Adipocyte (in vitro differentiated cells): ENCODE measurements at regions not wholly inside any gene's neighbourhood (a gene's known extent, or its start where the extent isn't known, plus 50 kb on each side); places are given as distances from the start of the nearest gene placed in this dataset.
A peak's percentile ranks its signal among the peaks of the same experiment; 100 is the strongest.

Experiments
- DNase-seq: peaks from one replicate; pipeline ENCODE4 v3.0.0-alpha.2; 2015; ENCODE audit warnings: low read depth
- H3K27me3 ChIP-seq: replicated peaks from 2 replicates; pipeline ENCODE4 v1.7.0; 2013; ENCODE audit warnings: mild to moderate bottlenecking, low read length, moderate library complexity; ENCODE audit not compliant: control insufficient read depth, insufficient read depth
- H3K36me3 ChIP-seq: 2 replicates; pipeline ENCODE4 v1.7.0; 2013; ENCODE audit warnings: low read length, mild to moderate bottlenecking, moderate library complexity; ENCODE audit not compliant: control insufficient read depth, insufficient read depth, severe bottlenecking
- H3K4me1 ChIP-seq: 2 replicates; pipeline ENCODE4 v1.7.0; 2013; ENCODE audit warnings: mild to moderate bottlenecking, low read length, moderate library complexity; ENCODE audit not compliant: control insufficient read depth, insufficient read depth
- H3K4me3 ChIP-seq: 2 replicates; pipeline ENCODE4 v1.7.0; 2013; ENCODE audit warnings: mild to moderate bottlenecking, low read length, moderate library complexity
- H3K9ac ChIP-seq: 2 replicates; pipeline ENCODE4 v1.7.0; 2013; ENCODE audit warnings: mild to moderate bottlenecking, low read length, moderate library complexity
- H3K9me3 ChIP-seq: 2 replicates; pipeline ENCODE4 v1.7.0; 2013; ENCODE audit warnings: mild to moderate bottlenecking, low read length, moderate library complexity; ENCODE audit not compliant: control insufficient read depth

- DNase-seq: peak; percentile 52
- no peaks in the 10 kb centered on the region for H3K9me3 ChIP-seq
- H3K9ac ChIP-seq: no peak overlapping the region
- no peaks in the 10 kb centered on the region for H3K27me3 ChIP-seq
- no peaks in the 10 kb centered on the region for H3K36me3 ChIP-seq
- no peak overlapping the region for H3K4me3 ChIP-seq
- H3K4me1 ChIP-seq: no peaks in the 10 kb centered on the region
These were observed 281.8 kb upstream of the ZEB2 start for GRCh38 chr2:144801766-144802165.

GRCh38 chr2:144801325-144801724, 281.4 kb upstream of the ZEB2 start:
- DNase-seq: peak; percentile 6
- H3K9ac ChIP-seq: no peak overlapping the region
- H3K36me3 ChIP-seq: no peaks in the 10 kb centered on the region
- H3K4me1 ChIP-seq: no peaks in the 10 kb centered on the region
- H3K4me3 ChIP-seq: no peak overlapping the region
- no peaks in the 10 kb centered on the region for H3K9me3 ChIP-seq
- no peaks in the 10 kb centered on the region for H3K27me3 ChIP-seq

DNA sequence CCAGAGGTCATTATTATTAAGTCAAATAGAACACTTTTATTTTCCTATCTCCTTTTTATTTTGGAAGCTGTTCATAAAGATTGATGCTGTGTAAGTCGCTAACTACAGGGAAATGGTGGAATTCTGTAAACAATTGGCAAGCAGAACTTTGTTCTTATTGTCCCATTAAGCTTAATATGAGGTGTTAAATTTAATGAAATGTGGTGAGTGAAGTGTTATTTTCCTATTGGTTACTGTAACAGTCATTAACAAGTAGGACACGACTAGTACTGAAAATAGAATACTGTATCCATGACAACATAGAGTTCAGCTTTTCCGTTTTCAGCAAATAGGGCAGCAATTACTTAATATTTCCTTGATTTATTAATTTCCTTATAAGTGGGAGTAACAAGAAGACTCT, 279.1 kb upstream of the ZEB2 start:
- H3K9ac ChIP-seq: no peak overlapping the region
- H3K36me3 ChIP-seq: no peaks in the 10 kb centered on the region
- no peaks in the 10 kb centered on the region for H3K27me3 ChIP-seq
- DNase-seq: no peak
- H3K9me3 ChIP-seq: no peaks in the 10 kb centered on the region
- no peaks in the 10 kb centered on the region for H3K4me1 ChIP-seq
- no peak overlapping the region for H3K4me3 ChIP-seq

DNA sequence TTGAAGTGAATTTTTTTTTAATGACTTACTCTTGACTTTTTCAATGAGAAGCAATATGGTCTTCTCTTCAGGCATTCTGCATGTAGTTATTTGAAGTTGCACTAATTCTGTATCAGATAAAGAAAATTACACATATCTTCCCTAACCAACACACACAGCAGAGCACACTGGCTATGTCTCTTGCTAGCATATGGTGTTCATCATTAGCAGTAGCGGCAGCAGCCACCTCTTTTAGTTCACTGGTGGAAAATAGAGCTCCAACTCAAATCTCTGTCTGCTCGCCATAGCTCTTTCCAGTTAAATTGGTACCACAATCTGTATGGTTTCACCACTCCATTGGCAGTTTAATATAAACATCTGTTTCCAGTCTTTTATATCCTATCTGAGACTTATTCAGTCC, 278.1 kb upstream of the ZEB2 start:
- H3K9me3 ChIP-seq: no peaks in the 10 kb centered on the region
- no peak overlapping the region for H3K9ac ChIP-seq

DNA sequence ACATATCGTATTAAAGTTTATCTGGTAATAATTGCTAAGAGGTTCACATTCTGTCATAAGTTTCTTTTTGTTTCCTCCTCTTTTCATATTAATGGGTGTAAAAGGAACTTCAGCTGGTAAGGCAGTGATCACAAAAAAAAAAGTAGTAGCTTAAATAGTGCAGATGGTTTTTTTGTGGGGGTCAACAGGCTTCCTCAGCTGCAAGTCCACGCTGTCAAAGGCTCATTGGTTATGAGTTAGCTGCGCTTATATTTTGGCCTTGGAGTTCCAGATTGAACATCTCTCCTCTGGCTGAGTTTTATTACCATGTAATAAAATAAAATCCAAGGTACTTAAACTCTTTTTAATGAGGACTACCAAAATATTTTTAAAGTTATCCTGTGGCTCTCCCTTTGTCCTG, 277.0 kb upstream of the ZEB2 start:
- no peaks in the 10 kb centered on the region for H3K9me3 ChIP-seq
- DNase-seq: no peak
- H3K4me1 ChIP-seq: no peaks in the 10 kb centered on the region
- no peak overlapping the region for H3K9ac ChIP-seq
- H3K4me3 ChIP-seq: no peak overlapping the region
- H3K36me3 ChIP-seq: no peaks in the 10 kb centered on the region
- no peaks in the 10 kb centered on the region for H3K27me3 ChIP-seq

More for the DNA sequence above, 278.1 kb upstream of the ZEB2 start:
- Histone ChIP-seq H3K36me3 (no peaks in the 10 kb centered on the region), H3K4me1 (no peaks in the 10 kb centered on the region), H3K4me3 (no peak overlapping the region), H3K27me3 (no peaks in the 10 kb centered on the region)
- DNase-seq: no peak

DNA sequence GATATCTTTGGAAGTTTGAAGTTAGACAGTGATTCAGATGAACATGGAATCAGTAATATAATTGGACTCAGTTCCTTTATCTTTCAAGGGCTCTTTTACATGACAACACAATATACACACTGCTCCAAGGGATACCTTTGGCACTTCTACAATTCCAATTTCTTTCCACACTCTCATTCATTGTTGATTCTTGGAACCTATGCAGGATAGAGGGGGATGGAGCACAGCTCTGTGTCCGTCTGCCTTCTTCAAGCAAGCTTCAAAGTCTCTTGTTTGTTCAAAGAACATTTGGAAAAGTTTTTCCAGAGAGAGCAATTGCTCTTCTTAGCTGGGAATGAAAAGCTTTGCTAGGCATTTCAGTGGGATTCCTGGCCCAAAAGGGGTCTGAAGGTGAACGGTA, 276.2 kb upstream of the ZEB2 start:
- no peak for DNase-seq
- H3K36me3 ChIP-seq: no peaks in the 10 kb centered on the region
- H3K9ac ChIP-seq: no peak overlapping the region
- no peaks in the 10 kb centered on the region for H3K27me3 ChIP-seq
- no peaks in the 10 kb centered on the region for H3K9me3 ChIP-seq
- no peaks in the 10 kb centered on the region for H3K4me1 ChIP-seq
- H3K4me3 ChIP-seq: no peak overlapping the region

DNA sequence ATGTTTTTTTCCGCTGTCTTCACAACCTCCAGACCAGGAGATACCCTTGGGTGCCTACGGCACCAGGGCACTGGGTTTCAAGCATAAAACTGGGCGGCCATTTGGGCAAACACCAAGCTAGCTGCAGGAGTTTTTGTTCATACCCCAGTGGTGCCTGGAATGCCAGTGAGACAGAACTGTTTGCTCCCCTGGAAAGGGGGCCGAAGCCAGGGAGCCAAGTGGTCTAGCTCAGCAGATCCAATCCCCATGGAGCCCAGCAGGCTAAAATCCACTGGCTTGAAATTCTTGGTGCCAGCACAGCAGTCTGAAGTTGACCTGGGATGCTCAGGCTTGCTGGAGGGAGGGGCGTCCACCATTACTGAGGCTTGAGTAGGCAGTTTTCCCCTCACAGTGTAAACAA, 265.3 kb upstream of the ZEB2 start:
- DNase-seq: no peak

GRCh38 chr2:144780983-144781382, 261.1 kb upstream of the ZEB2 start:
- DNase-seq: peak; percentile 72
- Histone ChIP-seq H3K9me3 (no peaks in the 10 kb centered on the region), H3K4me3 (no peak overlapping the region), H3K36me3 (no peaks in the 10 kb centered on the region), H3K27me3 (no peaks in the 10 kb centered on the region), H3K4me1 (no peaks in the 10 kb centered on the region), H3K9ac (no peak overlapping the region)

More for the DNA sequence above, 265.3 kb upstream of the ZEB2 start:
- H3K9ac ChIP-seq: no peak overlapping the region
- H3K4me3 ChIP-seq: no peak overlapping the region
- H3K9me3 ChIP-seq: no peaks in the 10 kb centered on the region
- no peaks in the 10 kb centered on the region for H3K4me1 ChIP-seq
- no peaks in the 10 kb centered on the region for H3K36me3 ChIP-seq
- H3K27me3 ChIP-seq: no peaks in the 10 kb centered on the region

DNA sequence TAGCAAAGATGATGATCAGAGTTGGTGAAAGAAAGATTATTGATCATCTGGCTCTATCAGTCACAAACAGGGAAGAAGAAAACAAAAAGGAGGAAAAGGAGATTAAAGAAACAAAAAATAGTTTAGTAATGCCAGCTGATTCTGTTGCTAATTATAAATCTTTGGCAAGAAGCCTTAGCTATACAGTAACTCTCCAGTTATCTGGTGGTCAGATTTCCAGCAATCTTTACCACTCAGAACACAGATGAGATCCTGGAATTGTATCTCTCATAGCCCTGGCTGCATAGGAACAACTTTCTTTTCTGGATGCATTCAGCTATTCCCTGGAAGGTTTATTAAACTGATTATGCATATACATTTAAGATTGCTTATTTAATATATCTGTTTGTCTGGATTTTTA, 256.8 kb upstream of the ZEB2 start:
- DNase-seq: peak; percentile 29

DNA sequence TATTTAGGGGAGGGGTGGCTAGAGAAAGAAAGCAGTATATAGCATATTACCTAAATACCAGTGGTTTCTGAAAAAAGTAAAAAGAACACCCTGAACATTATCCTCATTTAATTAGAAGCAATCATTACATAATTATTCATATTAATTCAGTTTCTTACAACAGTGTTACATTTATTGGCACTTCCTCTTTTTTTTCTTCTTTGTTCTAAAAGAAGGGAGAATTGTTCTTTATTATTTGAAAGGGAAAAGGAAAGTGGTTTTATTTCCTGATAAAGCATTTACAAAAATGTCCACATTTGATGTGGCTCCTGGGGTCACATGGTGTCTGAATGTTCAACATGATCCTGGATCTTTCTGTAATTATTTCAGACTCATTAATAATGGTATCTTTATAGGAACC, 254.9 kb upstream of the ZEB2 start:
- Histone ChIP-seq H3K4me3 (no peak overlapping the region), H3K27me3 (no peaks in the 10 kb centered on the region), H3K9me3 (no peaks in the 10 kb centered on the region), H3K36me3 (no peaks in the 10 kb centered on the region), H3K4me1 (no peaks in the 10 kb centered on the region), H3K9ac (no peak overlapping the region)
- DNase-seq: no peak

More for the DNA sequence above, 256.8 kb upstream of the ZEB2 start:
- Histone ChIP-seq H3K4me3 (no peak overlapping the region), H3K4me1 (no peaks in the 10 kb centered on the region), H3K36me3 (no peaks in the 10 kb centered on the region), H3K9me3 (no peaks in the 10 kb centered on the region), H3K9ac (no peak overlapping the region), H3K27me3 (no peaks in the 10 kb centered on the region)

GRCh38 chr2:144771348-144771747, 251.4 kb upstream of the ZEB2 start:
- no peak overlapping the region for H3K4me3 ChIP-seq
- no peaks in the 10 kb centered on the region for H3K9me3 ChIP-seq
- no peaks in the 10 kb centered on the region for H3K36me3 ChIP-seq
- H3K4me1 ChIP-seq: no peaks in the 10 kb centered on the region
- no peak overlapping the region for H3K9ac ChIP-seq
- H3K27me3 ChIP-seq: no peaks in the 10 kb centered on the region
- DNase-seq: no peak

DNA sequence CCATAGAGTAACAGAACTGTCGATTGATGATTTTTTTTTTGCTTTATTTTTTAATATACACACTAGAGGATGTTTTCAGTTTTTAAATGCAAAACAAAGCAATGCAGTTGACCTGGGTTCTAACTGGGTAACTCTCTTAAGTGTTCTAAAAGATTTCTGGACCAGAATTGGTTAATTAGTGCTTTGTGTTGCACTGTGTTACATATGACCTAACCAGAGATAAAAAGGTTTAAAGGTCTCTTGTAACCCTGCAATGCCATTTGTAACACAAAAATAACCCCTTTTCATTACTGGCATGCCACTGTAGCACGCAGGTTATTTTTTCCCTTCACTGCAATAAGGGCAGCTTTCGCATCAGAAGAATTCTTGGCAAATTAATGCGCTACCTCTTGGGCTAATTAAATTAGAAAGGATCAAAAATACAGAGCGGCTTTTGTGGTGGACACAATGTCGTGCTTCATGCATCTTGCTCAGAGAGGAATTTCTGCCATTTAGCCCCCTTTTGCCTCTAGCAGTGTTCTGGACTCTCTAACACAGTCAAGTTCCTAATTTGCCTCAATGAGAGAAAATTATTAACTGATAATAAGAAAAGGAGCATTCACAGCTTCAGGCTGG, 250.8 kb upstream of the ZEB2 start:
- no peaks in the 10 kb centered on the region for H3K9me3 ChIP-seq
- no peaks in the 10 kb centered on the region for H3K27me3 ChIP-seq
- no peak for DNase-seq
- H3K4me3 ChIP-seq: no peak overlapping the region
- H3K9ac ChIP-seq: no peak overlapping the region
- H3K4me1 ChIP-seq: no peaks in the 10 kb centered on the region
- no peaks in the 10 kb centered on the region for H3K36me3 ChIP-seq
